Vagina (tissue), 2 donors: ENCODE measurements at regions not wholly inside any gene's neighbourhood (a gene's known extent, or its start where the extent isn't known, plus 50 kb on each side); places are given as distances from the start of the nearest gene placed in this dataset.

Experiments
- DNase-seq, 2 donors: peaks; one replicate each; pipeline ENCODE4 v3.0.0-alpha.2; 2017; ENCODE audit errors: extremely low spot score in 2 of 2
- H3K27ac ChIP-seq: fragments of 200-600 bp; sonication (generic); one replicate; pipeline ENCODE4 v1.5.1; 2019
- H3K27me3 ChIP-seq: fragments of 200-600 bp; sonication (generic); one replicate; pipeline ENCODE4 v1.5.1; 2019
- H3K36me3 ChIP-seq, 2 donors: fragments of 200-600 bp; sonication (generic); one replicate each; pipeline ENCODE4 v1.5.1; 2017 to 2019
- H3K4me1 ChIP-seq: fragments of 200-600 bp; sonication (generic); one replicate; pipeline ENCODE4 v1.5.1; 2019
- H3K4me3 ChIP-seq, 2 donors: fragments of 200-600 bp; sonication (generic); 1 replicate in 1 of 2; 2 replicates in 1 of 2; pipeline ENCODE4 v1.5.1; 2016 to 2019
- H3K9me3 ChIP-seq: fragments of 200-600 bp; sonication (generic); one replicate; pipeline ENCODE4 v1.5.1; 2019
- CTCF ChIP-seq, 3 experiments: fragments of 450-650 bp in 2 of 3; fragments of 200-600 bp in 1 of 3; sonication (generic) in 1 of 3; IDR thresholded peaks; one replicate each; pipeline ENCODE4 v1.5.1; 2017 to 2019; ENCODE audit warnings: antibody characterized with exemption in 3 of 3, mild to moderate bottlenecking in 2 of 3, moderate library complexity in 2 of 3
- POLR2A ChIP-seq, 2 donors: fragments of 450-650 bp; IDR thresholded peaks; one replicate each; pipeline ENCODE4 v1.6.1; 2017; ENCODE audit warnings: antibody characterized with exemption in 2 of 2, mild to moderate bottlenecking in 2 of 2, moderate library complexity in 2 of 2
- POLR2AphosphoS5 ChIP-seq, 2 donors: sonication (generic); formaldehyde crosslinking; IDR thresholded peaks; one replicate each; pipeline ENCODE4 v1.9.0; 2017; ENCODE audit warnings: antibody characterized with exemption in 2 of 2, mild to moderate bottlenecking in 2 of 2, low read depth in 1 of 2; ENCODE audit not compliant: insufficient read depth in 1 of 2
- intact Hi-C: fragments of 100-400 bp; cut with DNase I; formaldehyde crosslinking; loops from one replicate; pipeline ENCODE4 v1.15.1; 2023

GRCh38 chr1:30376054-30376697 is 347.2 kb downstream of the MATN1 start:
- DNase-seq, result peak; percentile 43 to 47

GRCh38 chr1:30375156-30375555 is 348.2 kb downstream of the MATN1 start:
- Histone ChIP-seq H3K9me3 (no peaks in the 10 kb centered on the region), H3K4me3 (no peak overlapping the region), H3K27me3 (no peaks in the 10 kb centered on the region), H3K36me3 (no peaks in the 10 kb centered on the region), H3K4me1 (peaks cover 19% of the 10 kb centered on the region), H3K27ac (no peak overlapping the region)
- TF ChIP-seq POLR2A (IDR thresholded peaks at IDR 0.05) (no peak), POLR2AphosphoS5 (IDR thresholded peaks at IDR 0.05; ENCODE audit: insufficient read depth in 1 of 2, low read depth in 1 of 2) (no peak), CTCF (IDR thresholded peaks at IDR 0.05) (no peak)
- intact Hi-C loops, result no loop called here
- DNase-seq, result peak; percentile 69 to 79

More at GRCh38 chr1:30376054-30376697, 347.2 kb downstream of the MATN1 start:
- no peak overlapping the region for H3K27ac ChIP-seq
- peaks cover 22% of the 10 kb centered on the region for H3K4me1 ChIP-seq
- H3K4me3 ChIP-seq, result no peak overlapping the region
- TF ChIP-seq POLR2AphosphoS5 (IDR thresholded peaks at IDR 0.05; ENCODE audit: insufficient read depth in 1 of 2, low read depth in 1 of 2) (no peak), CTCF (IDR thresholded peaks at IDR 0.05) (no peak), POLR2A (IDR thresholded peaks at IDR 0.05) (no peak)
- H3K9me3 ChIP-seq, result no peaks in the 10 kb centered on the region
- no peaks in the 10 kb centered on the region for H3K36me3 ChIP-seq
- intact Hi-C loops, result no loop called here
- H3K27me3 ChIP-seq, result no peaks in the 10 kb centered on the region

GRCh38 chr1:30374400-30375070 is 348.9 kb downstream of the MATN1 start:
- H3K27me3 ChIP-seq, result no peaks in the 10 kb centered on the region
- H3K4me3 ChIP-seq, result no peak overlapping the region
- H3K9me3 ChIP-seq, result no peaks in the 10 kb centered on the region
- H3K36me3 ChIP-seq, result no peaks in the 10 kb centered on the region
- DNase-seq, result peak in 1 of 2 donors; percentile 87
- peaks cover 13% of the 10 kb centered on the region for H3K4me1 ChIP-seq
- H3K27ac ChIP-seq, result no peak overlapping the region
- intact Hi-C loops, result no loop called here
- TF ChIP-seq POLR2A (IDR thresholded peaks at IDR 0.05) (no peak), POLR2AphosphoS5 (IDR thresholded peaks at IDR 0.05; ENCODE audit: insufficient read depth in 1 of 2, low read depth in 1 of 2) (no peak), CTCF (IDR thresholded peaks at IDR 0.05) (no peak)

DNA sequence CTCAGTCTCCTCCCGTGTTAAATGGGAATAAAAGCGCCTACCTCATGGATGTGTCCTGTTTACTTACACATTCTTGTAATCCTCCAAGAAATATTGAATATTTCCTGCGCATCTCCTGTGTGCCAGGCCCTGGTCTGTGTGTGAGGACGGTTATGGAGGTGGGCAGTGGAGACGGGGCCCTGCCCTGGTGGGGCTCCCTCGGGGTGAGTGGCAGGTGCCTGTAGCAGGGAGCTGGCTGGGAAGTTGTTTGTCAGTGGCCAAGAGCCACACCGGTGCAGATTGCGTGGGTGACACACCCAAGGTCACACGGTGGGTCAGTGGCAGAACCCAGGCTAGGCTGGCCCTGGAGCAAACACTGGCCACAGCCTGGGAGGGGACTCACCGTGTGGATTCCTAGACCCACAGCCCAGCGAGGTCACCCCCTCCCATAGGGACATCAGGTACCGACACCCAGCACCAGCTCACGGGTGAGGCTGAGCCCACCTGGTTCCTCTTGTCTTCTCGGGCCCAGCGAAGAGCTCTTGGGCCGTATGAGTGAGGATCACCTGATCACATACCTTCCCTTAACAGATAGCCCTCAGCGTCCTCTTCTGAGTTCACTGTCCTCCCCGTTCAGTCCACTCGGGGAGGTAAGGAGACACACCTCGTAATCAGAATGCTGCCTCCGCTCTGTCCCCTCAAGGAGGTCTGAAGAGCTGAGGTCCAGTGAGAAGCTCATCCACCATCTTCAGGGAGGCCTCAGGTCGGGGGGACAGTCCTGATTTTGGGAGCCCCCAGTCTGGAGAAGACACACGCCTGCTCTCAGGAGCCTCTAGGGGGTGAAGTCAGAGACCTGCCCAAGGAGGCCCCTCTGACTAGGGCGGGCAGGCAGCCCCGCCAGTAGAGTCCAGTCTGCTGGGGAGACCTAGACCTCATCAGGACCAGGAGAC is 349.6 kb downstream of the MATN1 start:
- Histone ChIP-seq H3K4me1 (peaks cover 5% of the 10 kb centered on the region), H3K27ac (no peak overlapping the region), H3K27me3 (no peaks in the 10 kb centered on the region), H3K9me3 (no peaks in the 10 kb centered on the region), H3K36me3 (no peaks in the 10 kb centered on the region), H3K4me3 (no peak overlapping the region)
- peak; percentile 81 to 82 for DNase-seq
- TF ChIP-seq POLR2AphosphoS5 (IDR thresholded peaks at IDR 0.05; ENCODE audit: insufficient read depth in 1 of 2, low read depth in 1 of 2) (no peak), CTCF (IDR thresholded peaks at IDR 0.05) (no peak), POLR2A (IDR thresholded peaks at IDR 0.05) (no peak)
- intact Hi-C loops, result no loop called here
